Medulla oblongata (tissue), 1 donor: ENCODE measurements at regions not wholly inside any gene's neighbourhood (a gene's known extent, or its start where the extent isn't known, plus 50 kb on each side); places are given as distances from the start of the nearest gene placed in this dataset.

Experiments used
- DNase-seq: peaks from one replicate; pipeline ENCODE4 v3.0.0-alpha.2; 2015; ENCODE audit errors: extremely low spot score

- no peak for DNase-seq
Observed at GRCh38 chr6:51528556-51528955, 558.9 kb downstream of the PKHD1 start.

- DNase-seq = no peak
Observed at GRCh38 chr6:51529240-51529639, 558.2 kb downstream of the PKHD1 start.

GRCh38 chr6:51531623-51532022 lies 555.8 kb downstream of the PKHD1 start:
- DNase-seq = no peak

DNA sequence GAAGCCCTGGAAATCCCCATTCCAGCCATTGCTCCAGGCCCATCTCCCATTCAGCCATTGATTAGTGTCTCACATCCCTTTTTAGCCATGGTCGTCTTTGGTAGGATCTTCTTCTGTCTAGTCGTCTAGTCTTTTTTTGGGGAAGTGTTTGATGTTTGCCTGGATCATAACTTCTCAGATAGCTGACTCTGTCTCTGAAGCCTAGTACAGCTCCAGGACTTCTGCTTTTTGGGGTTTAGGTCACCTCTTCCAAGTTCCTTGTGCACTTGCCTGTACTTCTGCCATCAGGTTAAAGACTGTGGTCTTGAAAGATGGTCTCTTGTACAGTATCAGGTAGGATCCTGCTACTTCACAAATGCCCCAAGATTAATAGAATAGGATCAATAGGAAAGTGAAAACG lies 553.5 kb downstream of the PKHD1 start:
- DNase-seq = peak; percentile 8

- no peak for DNase-seq
Observed at GRCh38 chr6:51535327-51535726, 552.1 kb downstream of the PKHD1 start.

DNA sequence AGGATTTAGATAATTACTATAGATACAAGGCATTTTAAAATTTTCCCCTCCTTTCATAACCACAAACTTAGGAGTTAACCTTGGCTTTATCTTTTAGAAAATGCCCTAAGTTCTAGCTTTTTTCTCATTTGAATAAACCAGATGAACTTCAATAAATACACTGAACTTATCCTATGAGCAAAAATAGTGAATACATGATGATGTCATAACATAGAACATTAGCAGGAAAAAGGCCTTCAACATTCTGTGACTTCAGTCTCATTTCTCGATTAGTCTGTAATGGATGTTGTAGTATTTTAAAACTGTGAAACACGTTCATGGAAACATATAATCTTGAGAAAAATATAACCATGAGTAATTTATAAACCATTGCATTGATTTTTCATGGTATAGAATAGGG lies 550.7 kb downstream of the PKHD1 start:
- DNase-seq = no peak

DNA sequence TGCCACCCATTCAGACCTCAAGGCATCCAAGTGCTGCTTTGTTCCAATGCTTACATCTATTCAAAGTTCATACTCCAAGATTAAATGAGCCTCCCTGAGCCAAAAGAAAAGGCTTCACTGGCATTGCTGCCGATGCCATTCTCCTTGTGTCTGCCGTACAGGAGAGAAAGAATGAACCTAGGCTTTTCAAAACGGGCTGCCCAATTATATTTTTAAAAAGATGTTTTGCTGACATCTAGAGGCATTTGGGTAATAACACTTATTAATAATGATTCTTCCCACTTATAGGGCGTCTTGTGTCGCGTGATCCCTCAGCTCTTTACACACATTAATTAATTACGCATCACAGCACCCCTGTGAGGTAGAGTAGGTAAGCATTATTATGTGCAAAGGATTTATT lies 545.6 kb downstream of the PKHD1 start:
- peak; percentile 45 for DNase-seq

DNA sequence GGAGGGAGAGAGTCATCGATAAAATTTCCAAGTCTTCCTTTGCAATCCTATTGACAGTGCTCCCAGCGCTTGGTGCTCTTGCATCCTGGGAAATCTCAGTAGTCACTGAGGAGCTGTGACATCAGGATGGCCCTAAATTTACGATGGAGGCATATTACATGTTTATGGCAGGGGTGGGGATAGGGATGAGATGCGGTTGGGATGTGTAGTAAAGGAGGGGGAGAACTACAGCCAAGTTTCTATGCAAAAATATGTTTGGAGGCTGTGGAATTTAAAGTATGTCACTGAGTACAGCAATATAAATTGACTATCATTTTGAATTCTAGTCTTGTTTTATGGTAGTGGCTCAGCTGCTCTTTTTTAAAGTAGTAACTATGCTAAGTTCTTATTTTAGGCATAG lies 544.9 kb downstream of the PKHD1 start:
- no peak for DNase-seq

DNA sequence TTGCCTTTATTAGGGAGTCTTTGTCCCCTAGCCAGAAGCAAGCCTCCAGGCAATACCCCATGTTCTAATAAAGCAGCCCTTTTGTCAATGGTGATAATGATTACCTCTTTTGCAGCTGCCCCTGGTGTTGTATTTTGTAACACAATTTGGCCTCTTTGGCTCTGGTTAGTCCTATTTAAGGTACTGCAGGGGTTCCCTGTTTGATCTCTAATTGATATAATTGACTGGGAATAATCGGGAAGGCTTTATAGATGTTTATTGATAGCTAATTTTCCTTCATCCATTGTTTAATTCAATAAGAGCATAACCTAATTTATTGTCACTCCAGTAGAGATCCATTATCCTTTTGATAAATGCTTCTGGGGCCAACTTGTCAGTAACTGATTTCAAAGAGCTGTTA lies 537.2 kb downstream of the PKHD1 start:
- DNase-seq = no peak

GRCh38 chr6:51552435-51552834 lies 535.0 kb downstream of the PKHD1 start:
- DNase-seq = no peak

- DNase-seq = no peak
Observed at GRCh38 chr6:51553246-51554015, 534.0 kb downstream of the PKHD1 start.

GRCh38 chr6:51554029-51554428 lies 533.4 kb downstream of the PKHD1 start:
- no peak for DNase-seq

DNA sequence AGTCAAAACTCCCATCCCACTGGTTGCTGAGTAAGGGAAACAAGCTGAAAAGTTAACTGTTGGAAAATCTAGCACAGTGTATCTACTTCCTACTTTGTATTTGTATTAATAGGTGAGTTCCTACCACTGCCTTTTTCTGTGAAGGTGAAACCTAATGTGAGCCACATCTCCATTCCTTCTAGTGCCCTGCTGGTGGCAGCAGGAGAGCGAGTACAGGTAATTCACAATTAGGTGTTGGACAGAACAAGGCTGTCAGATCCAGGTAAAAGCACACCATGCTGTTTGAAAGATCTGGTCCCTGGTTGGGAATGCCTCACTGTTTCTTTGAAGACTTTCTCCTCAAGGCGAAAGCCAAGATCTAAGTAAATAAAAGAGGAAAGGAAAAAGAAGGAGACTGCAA lies 528.4 kb downstream of the PKHD1 start:
- no peak for DNase-seq

DNA sequence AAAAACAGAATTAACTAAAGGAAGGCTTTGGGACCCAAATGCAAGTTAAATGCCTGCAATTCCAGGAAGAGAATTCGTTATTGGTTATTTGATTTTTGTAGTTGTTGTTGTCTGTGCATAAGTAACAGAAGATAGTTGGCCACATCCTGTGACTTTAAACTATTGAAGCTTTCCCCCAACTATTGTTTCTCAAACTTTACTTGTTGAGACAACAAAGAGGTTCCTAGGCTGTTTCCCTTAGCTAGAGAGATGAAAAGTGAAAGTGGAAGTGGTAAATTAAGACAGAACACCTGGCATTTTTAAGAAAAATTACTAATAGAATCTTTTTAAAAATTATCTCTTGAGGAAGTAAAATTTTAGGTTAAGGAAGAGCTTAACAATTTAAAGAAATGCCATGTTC lies 525.2 kb downstream of the PKHD1 start:
- DNase-seq = no peak
